IPS-20b (cell line): ENCODE measurements at regions not wholly inside any gene's neighbourhood (a gene's known extent, or its start where the extent isn't known, plus 50 kb on each side); places are given as distances from the start of the nearest gene placed in this dataset.
A peak's percentile ranks its signal among the peaks of the same experiment; 100 is the strongest.

ENCODE experiments used
- H3K27ac ChIP-seq: one replicate; pipeline ENCODE4 v1.5.1; 2013; ENCODE audit warnings: low read length
- H3K27me3 ChIP-seq: 2 replicates; pipeline ENCODE4 v1.6.1; 2013; ENCODE audit warnings: mild to moderate bottlenecking, low read length, inconsistent platforms; ENCODE audit not compliant: insufficient read depth
- H3K36me3 ChIP-seq: 2 replicates; pipeline ENCODE4 v1.6.1; 2013; ENCODE audit warnings: low read depth, mild to moderate bottlenecking, inconsistent platforms, low read length, moderate library complexity; ENCODE audit not compliant: insufficient read depth
- H3K4me1 ChIP-seq: 2 replicates; pipeline ENCODE4 v1.6.1; 2013; ENCODE audit warnings: mild to moderate bottlenecking, control low read depth, inconsistent platforms, low read length, moderate library complexity; ENCODE audit not compliant: insufficient read depth
- H3K4me3 ChIP-seq: 2 replicates; pipeline ENCODE4 v1.5.1; 2013; ENCODE audit warnings: mild to moderate bottlenecking, low read length, inconsistent platforms
- H3K9ac ChIP-seq: 2 replicates; pipeline ENCODE4 v1.6.1; 2013; ENCODE audit warnings: low read depth, mild to moderate bottlenecking, inconsistent platforms, low read length, moderate library complexity
- H3K9me3 ChIP-seq: 2 replicates; pipeline ENCODE4 v1.6.1; 2013; ENCODE audit warnings: mild to moderate bottlenecking, low read depth, low read length, inconsistent platforms; ENCODE audit not compliant: insufficient read depth

DNA sequence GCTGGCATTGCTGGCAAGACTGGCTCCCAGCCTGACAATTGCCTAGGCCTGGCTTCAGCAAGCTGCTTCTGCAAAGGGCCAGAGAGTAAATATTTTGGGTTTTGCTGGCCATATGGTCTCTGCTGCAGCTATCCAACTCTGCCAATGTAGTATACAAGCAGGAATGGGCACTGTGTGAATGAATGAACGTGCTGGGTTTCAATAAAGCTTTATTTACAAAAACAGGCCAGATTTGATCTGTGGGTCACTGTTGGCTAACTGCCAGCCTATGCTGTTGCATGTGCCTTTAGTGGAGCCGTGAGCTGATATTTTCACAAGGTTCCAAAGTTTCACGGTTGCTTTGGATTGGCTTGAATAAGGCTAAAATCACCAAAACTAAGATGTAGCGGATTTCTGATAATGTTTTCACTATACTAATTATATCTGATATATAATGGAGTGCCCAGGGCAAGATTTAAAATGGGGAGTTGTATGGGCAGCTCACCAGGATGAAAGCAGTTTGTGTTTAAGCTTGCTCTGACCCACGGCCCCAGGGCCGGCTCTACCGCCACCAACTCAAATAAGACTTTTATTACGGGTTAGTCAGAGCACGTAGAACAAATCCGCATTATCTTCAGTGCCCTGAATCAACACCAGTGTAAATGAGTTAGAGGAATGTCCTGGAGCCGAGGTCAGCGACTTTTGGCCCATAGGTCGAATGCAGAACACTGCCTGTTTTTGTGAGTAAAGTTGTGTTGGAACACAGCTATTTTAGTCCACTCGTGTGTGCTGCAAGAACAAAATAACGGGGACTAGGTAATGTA lies 98.6 kb upstream of the DAP start:
- Histone ChIP-seq H3K4me3 (no peak overlapping the region), H3K9ac (no peak overlapping the region), H3K27me3 (peaks cover 21% of the 10 kb centered on the region)

DNA sequence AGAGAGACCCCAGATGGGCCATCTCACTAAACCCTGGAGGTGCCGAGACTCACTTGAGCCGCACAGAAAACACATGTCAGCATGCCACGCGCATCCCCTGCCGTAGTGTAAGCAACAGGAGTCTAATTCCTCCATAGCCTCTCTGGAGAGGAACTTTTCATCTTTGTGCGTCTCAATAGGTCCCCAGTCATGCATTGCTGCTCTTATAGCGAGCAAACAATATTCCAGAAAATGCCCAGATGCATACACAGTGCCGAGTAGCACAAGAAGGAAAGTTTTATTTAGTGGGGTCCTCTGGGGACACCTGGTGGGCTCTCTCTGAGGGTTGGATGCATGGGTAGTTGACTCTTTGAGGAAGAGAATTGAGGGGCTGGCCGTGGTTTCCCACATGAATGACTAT lies 97.9 kb upstream of the DAP start:
- no peak overlapping the region for H3K4me3 ChIP-seq
- no peak overlapping the region for H3K9ac ChIP-seq
- H3K27ac ChIP-seq: no peak overlapping the region
- peaks cover 21% of the 10 kb centered on the region for H3K27me3 ChIP-seq
- peaks cover 18% of the 10 kb centered on the region for H3K4me1 ChIP-seq
- H3K9me3 ChIP-seq: no peaks in the 10 kb centered on the region
- no peaks in the 10 kb centered on the region for H3K36me3 ChIP-seq

More for the DNA sequence above, 98.6 kb upstream of the DAP start:
- H3K27ac ChIP-seq: no peak overlapping the region
- H3K4me1 ChIP-seq: peaks cover 18% of the 10 kb centered on the region
- H3K36me3 ChIP-seq: no peaks in the 10 kb centered on the region
- no peaks in the 10 kb centered on the region for H3K9me3 ChIP-seq

DNA sequence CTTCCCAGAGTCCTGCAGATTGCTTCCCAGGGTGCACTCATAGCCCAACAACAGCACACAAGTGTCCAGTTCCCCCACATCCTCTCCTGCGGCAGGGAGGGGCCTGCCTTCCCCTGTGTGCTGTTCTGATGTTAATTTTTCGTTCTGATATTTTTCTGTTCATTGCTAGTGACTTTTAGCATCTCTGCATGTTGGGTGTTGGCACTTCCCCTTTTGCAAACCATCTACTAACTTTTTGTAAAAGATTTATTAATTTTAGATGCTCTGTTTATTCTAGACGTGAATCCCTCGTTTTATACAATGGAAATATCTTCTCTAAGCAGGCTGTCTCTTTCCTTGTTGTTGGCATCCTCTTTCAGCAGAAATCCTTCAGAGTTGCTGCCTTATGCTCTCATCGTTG lies 97.3 kb upstream of the DAP start:
- Histone ChIP-seq H3K27ac (no peak overlapping the region), H3K36me3 (no peaks in the 10 kb centered on the region), H3K9ac (no peak overlapping the region), H3K4me1 (peaks cover 18% of the 10 kb centered on the region), H3K27me3 (peaks cover 21% of the 10 kb centered on the region), H3K9me3 (no peaks in the 10 kb centered on the region), H3K4me3 (no peak overlapping the region)

DNA sequence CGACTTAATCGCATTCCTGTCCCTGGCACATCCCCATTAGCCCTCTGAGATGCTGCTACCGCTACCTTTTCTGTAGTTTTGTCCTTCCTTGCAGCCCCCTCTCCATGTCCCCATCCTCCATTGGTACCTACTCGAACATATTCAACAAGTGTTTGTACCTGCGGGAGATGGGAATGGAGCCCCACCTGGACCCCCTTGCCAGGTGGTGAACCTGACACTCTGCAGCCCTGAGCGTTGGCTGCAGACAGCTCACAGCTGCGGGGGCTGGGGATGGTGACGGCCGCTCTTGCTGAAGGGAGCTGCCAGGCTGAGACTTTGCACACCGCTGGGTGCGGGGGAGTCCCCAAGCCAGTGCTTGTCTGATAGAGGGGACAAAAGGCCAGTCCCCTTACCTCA lies 96.3 kb upstream of the DAP start:
- peak overlapping the region; percentile 16; the same call in 1 of the 2 replicates for H3K9ac ChIP-seq
- H3K4me3 ChIP-seq: peak overlapping the region; percentile 63
- no peaks in the 10 kb centered on the region for H3K36me3 ChIP-seq
- peaks cover 21% of the 10 kb centered on the region for H3K27me3 ChIP-seq
- H3K4me1 ChIP-seq: peaks cover 18% of the 10 kb centered on the region
- H3K9me3 ChIP-seq: no peaks in the 10 kb centered on the region
- H3K27ac ChIP-seq: no peak overlapping the region

DNA sequence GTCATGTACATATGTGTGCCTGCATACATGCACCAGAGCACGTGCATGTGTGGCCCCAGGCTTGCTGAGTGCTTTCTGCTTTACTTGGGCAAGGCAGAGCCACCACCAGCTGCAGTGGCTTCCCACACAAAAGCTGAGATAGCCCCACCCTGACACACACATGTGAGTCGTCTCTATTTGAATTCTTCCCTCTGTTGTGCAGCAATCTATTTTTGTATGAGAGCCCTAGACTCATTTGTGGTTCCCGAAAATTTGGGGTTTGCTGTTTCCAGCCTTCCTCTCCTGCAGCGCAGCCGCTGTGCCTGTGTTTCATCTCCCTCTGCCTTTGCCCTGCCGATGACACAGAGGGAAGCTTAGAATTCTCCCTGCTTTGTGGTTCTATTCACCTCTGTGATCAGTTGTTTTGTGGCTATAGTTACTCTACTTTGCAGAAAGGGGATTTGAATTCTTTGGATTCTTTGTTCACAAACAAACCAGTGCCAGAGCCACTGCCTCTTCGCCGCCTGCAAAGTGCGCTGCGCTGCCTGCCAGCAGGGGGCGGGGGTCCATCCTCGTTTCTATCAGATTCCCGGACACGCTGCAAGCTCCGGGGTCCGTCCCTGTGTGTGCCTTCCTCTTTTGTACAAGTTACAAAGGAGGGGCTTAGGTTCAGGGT lies 95.8 kb upstream of the DAP start:
- H3K9me3 ChIP-seq: no peaks in the 10 kb centered on the region
- peaks cover 21% of the 10 kb centered on the region for H3K27me3 ChIP-seq
- peak overlapping the region; percentile 16; the same call in 1 of the 2 replicates for H3K9ac ChIP-seq
- no peaks in the 10 kb centered on the region for H3K36me3 ChIP-seq
- H3K4me3 ChIP-seq: peak overlapping the region; percentile 63
- H3K27ac ChIP-seq: no peak overlapping the region
- peaks cover 18% of the 10 kb centered on the region for H3K4me1 ChIP-seq

DNA sequence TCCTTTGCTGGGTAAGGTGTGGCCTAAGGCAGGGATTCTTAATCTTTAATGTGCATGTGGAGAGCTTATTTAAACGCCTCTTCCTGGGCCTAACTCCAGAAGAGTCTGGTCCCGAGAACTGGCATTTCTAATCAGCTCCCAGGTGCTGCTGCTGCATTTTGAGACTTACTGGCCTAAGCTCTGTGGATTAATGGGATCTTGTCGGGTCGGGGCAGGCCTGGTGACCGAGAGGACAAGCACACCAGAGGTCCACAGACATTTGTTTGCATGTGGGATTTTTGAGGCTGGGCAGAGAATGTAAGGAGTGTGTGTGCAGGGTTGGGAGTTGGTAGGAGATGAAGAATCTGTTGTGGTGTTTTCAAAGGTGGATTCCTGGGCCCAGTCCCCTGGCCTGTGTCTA lies 95.0 kb upstream of the DAP start:
- Histone ChIP-seq H3K36me3 (no peaks in the 10 kb centered on the region), H3K27ac (no peak overlapping the region), H3K27me3 (peaks cover 21% of the 10 kb centered on the region), H3K9ac (no peak overlapping the region), H3K4me1 (peaks cover 18% of the 10 kb centered on the region), H3K4me3 (no peak overlapping the region), H3K9me3 (no peaks in the 10 kb centered on the region)

DNA sequence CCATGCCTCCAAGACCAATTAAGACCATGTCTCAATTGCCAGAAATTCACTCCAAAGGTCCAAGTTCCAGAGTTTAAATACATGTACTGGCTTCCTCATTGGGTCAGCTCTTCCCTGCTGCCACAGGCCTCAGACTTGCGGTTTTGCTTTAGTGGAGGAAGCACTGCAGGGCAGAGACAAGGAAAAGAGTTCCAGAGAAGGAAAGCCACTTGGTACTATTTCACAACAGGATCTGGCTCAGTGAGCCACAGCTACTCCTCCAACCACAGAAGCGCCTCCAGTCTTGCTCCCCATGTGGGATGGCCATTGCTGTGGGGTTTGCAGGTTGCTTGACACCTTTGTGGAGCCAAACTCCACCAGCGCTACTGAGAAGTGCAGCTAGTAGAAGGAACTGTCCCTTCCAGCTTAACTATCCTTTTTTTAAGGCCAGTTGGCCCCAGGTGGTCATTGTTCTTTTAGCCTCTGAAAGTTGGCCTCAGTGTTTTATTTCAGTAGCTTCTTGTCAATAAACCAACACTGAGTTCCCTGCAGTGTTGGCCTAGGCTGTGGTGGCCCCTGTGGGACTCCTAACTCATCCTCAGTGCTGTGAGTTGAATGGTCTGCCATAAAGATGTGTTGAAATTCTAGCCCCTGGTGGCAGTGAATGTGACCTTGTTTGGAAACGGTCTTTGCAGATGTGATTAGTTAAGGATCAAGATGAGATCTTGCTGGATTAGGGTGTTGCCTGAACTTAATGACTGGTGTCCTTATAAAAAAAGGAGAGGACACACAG lies 93.7 kb upstream of the DAP start:
- Histone ChIP-seq H3K9me3 (no peaks in the 10 kb centered on the region), H3K27me3 (peaks cover 21% of the 10 kb centered on the region), H3K4me1 (peaks cover 18% of the 10 kb centered on the region), H3K4me3 (no peak overlapping the region), H3K9ac (no peak overlapping the region), H3K36me3 (no peaks in the 10 kb centered on the region), H3K27ac (no peak overlapping the region)

DNA sequence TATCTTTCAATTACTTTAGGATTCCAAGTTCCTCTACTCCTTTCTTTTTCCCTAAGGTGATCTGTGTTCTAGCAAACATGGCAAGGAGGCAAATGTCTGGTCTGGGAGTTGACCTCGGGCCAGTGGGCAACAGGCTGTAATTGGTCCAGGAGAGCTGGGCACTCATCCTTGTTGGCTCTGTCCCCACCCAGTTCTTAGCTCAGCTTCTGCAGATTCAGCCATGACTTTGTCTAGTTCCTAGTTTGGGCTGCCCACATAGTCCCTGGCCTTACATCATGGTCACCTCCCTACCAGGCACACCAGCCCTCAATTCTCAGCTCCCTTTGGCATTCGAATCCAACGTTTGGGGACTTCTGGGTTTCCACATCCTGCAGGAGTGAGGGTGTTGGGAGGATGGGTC lies 92.1 kb upstream of the DAP start:
- no peak overlapping the region for H3K4me3 ChIP-seq
- no peaks in the 10 kb centered on the region for H3K36me3 ChIP-seq
- no peak overlapping the region for H3K27ac ChIP-seq
- no peaks in the 10 kb centered on the region for H3K9me3 ChIP-seq
- H3K9ac ChIP-seq: no peak overlapping the region
- peaks cover 18% of the 10 kb centered on the region for H3K4me1 ChIP-seq
- peaks cover 21% of the 10 kb centered on the region for H3K27me3 ChIP-seq

DNA sequence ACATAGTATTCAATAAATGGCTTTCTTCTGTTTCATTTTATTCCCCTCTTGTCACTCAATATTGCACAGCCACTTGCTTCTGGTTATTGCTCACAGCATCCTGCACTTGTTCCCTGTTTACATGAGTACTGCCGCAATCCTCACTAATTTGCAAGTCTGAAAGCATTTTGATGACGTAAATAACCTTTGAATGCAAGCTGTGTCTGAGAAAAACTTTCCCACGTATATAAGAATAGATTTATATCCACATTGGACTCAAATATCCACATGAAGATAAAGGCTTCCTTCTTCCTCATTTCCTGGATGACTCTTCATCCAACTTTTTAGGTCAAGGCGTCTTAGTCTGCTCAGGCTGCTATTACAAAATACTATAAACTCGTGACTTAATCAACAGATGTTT lies 88.2 kb upstream of the DAP start:
- no peak overlapping the region for H3K9ac ChIP-seq
- no peaks in the 10 kb centered on the region for H3K36me3 ChIP-seq
- H3K4me3 ChIP-seq: no peak overlapping the region
- H3K9me3 ChIP-seq: no peaks in the 10 kb centered on the region
- H3K27me3 ChIP-seq: no peaks in the 10 kb centered on the region
- H3K4me1 ChIP-seq: no peaks in the 10 kb centered on the region
- no peak overlapping the region for H3K27ac ChIP-seq

DNA sequence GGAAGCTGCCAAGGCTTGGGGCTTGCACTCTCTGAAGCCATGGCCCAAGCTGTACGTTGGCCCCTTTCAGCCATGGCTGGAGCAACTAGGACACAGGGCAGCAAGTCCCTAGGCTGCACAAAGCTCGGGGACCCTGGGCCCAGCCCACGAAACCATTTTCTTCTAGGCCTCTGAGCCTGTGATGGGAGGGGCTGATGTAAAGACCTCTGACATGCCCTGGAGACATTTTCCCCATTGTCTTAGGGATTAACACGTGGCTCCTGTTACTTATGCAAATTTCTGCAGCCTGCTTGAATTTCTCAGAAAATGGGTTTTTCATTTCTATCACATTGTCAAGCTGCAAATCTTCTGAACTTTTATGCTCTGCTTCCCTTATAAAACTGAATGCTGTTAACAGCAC lies 83.0 kb upstream of the DAP start:
- Histone ChIP-seq H3K9me3 (no peaks in the 10 kb centered on the region), H3K4me1 (no peaks in the 10 kb centered on the region), H3K4me3 (no peak overlapping the region), H3K36me3 (no peaks in the 10 kb centered on the region), H3K9ac (no peak overlapping the region), H3K27ac (no peak overlapping the region), H3K27me3 (no peaks in the 10 kb centered on the region)

DNA sequence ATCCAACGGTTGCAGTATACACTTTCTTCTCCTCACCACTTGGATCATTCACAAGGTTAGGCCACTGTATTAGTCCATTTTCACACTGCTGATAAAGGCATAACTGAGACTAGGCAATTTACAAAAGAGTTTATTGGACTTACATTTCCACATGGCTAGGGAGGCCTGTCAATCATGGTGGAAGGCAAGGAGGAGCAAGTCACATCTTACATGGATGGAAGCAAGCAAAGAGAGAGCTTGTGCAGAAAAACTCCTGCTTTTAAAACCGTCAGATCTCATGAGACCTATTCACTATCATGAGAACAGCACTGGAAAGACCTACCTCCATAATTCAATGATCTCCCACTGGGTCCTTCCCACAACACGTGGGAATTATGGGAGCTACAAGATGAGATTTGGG lies 81.8 kb upstream of the DAP start:
- Histone ChIP-seq H3K9ac (no peak overlapping the region), H3K27ac (no peak overlapping the region), H3K4me3 (no peak overlapping the region), H3K36me3 (no peaks in the 10 kb centered on the region), H3K27me3 (no peaks in the 10 kb centered on the region), H3K4me1 (no peaks in the 10 kb centered on the region), H3K9me3 (no peaks in the 10 kb centered on the region)
